C4-2B (cell line): ENCODE measurements at regions not wholly inside any gene's neighbourhood (a gene's known extent, or its start where the extent isn't known, plus 50 kb on each side); places are given as distances from the start of the nearest gene placed in this dataset.

Experiments used
- CTCF ChIP-seq: fragments of 450-650 bp; conservative IDR thresholded peaks from 2 replicates; pipeline ENCODE4 v1.5.1; 2017; ENCODE audit warnings: mild to moderate bottlenecking
- ZFX ChIP-seq: fragments of 450-650 bp; IDR thresholded peaks from 2 replicates; pipeline ENCODE4 v1.6.1; 2017

GRCh38 chr18:22847392-22847791 lies 85.7 kb upstream of the RBBP8 start:
- TF ChIP-seq CTCF (no peak), ZFX (no peak)
